Trophoblast cell (in vitro differentiated cells and primary cell): ENCODE measurements at regions not wholly inside any gene's neighbourhood (a gene's known extent, or its start where the extent isn't known, plus 50 kb on each side); places are given as distances from the start of the nearest gene placed in this dataset.

Source experiments
- DNase-seq, 2 donors: peaks; one replicate each; pipeline ENCODE4 v3.0.0-alpha.2; 2016
- H2AFZ ChIP-seq: 2 replicates; pipeline ENCODE4 v1.6.1; 2013; ENCODE audit warnings: low read length, moderate library complexity, mild to moderate bottlenecking; ENCODE audit not compliant: insufficient read depth, poor library complexity
- H2AK5ac ChIP-seq: 2 replicates; pipeline ENCODE4 v1.6.1; 2013; ENCODE audit warnings: mild to moderate bottlenecking, low read length
- H2BK120ac ChIP-seq: 2 replicates; pipeline ENCODE4 v1.6.1; 2013; ENCODE audit warnings: low read length, mild to moderate bottlenecking, moderate library complexity; ENCODE audit not compliant: insufficient read depth, poor library complexity
- H2BK12ac ChIP-seq: 2 replicates; pipeline ENCODE4 v1.6.1; 2013; ENCODE audit warnings: mild to moderate bottlenecking, low read length, moderate library complexity
- H2BK5ac ChIP-seq: 2 replicates; pipeline ENCODE4 v1.6.1; 2013; ENCODE audit warnings: low read length, low read depth, moderate library complexity, mild to moderate bottlenecking; ENCODE audit not compliant: poor library complexity
- H3K14ac ChIP-seq: 2 replicates; pipeline ENCODE4 v1.6.1; 2013; ENCODE audit warnings: mild to moderate bottlenecking, low read length
- H3K18ac ChIP-seq: 2 replicates; pipeline ENCODE4 v1.6.1; 2013; ENCODE audit warnings: mild to moderate bottlenecking, low read length
- H3K23ac ChIP-seq: 2 replicates; pipeline ENCODE4 v1.6.1; 2013; ENCODE audit warnings: low read length
- H3K27ac ChIP-seq: 2 replicates; pipeline ENCODE4 v1.5.1; 2013; ENCODE audit warnings: low read depth, mild to moderate bottlenecking, inconsistent platforms, low read length, moderate library complexity
- H3K27me3 ChIP-seq: 2 replicates; pipeline ENCODE4 v1.6.1; 2013; ENCODE audit warnings: inconsistent platforms, mild to moderate bottlenecking, low read length, moderate library complexity; ENCODE audit not compliant: insufficient read depth
- H3K36me3 ChIP-seq, 2 experiments: 1 replicate in 1 of 2; 2 replicates in 1 of 2; pipeline ENCODE4 v1.6.1; 2013; ENCODE audit warnings: low read length in 2 of 2, mild to moderate bottlenecking in 2 of 2, moderate library complexity in 1 of 2; ENCODE audit not compliant: insufficient read depth in 2 of 2, control insufficient read depth in 1 of 2
- H3K4ac ChIP-seq: 2 replicates; pipeline ENCODE4 v1.6.1; 2013; ENCODE audit warnings: low read depth, mild to moderate bottlenecking, low read length, moderate library complexity
- H3K4me1 ChIP-seq, 2 experiments: 1 replicate in 1 of 2; 2 replicates in 1 of 2; pipeline ENCODE4 v1.6.1; 2013; ENCODE audit warnings: low read length in 2 of 2, mild to moderate bottlenecking in 2 of 2, moderate library complexity in 1 of 2; ENCODE audit not compliant: insufficient read depth in 2 of 2, control insufficient read depth in 1 of 2
- H3K4me2 ChIP-seq: 2 replicates; pipeline ENCODE4 v1.6.1; 2013; ENCODE audit warnings: inconsistent platforms, mild to moderate bottlenecking, low read length, moderate library complexity
- H3K4me3 ChIP-seq: 2 replicates; pipeline ENCODE4 v1.5.1; 2013; ENCODE audit warnings: mild to moderate bottlenecking, low read depth, low read length, inconsistent platforms
- H3K79me1 ChIP-seq: one replicate; pipeline ENCODE4 v1.6.1; 2013; ENCODE audit warnings: low read length
- H3K79me2 ChIP-seq: 2 replicates; pipeline ENCODE4 v1.6.1; 2013; ENCODE audit warnings: low read length, mild to moderate bottlenecking; ENCODE audit not compliant: control insufficient read depth, insufficient read depth, poor library complexity
- H3K9ac ChIP-seq: 2 replicates; pipeline ENCODE4 v1.6.1; 2013; ENCODE audit warnings: mild to moderate bottlenecking, low read length
- H3K9me3 ChIP-seq: 2 replicates; pipeline ENCODE4 v1.6.1; 2013; ENCODE audit warnings: low read depth, mild to moderate bottlenecking, control low read depth, inconsistent platforms, low read length; ENCODE audit not compliant: insufficient read depth
- H4K12ac ChIP-seq: 2 replicates; pipeline ENCODE4 v1.6.1; 2013; ENCODE audit warnings: low read depth, mild to moderate bottlenecking, low read length, moderate library complexity
- H4K8ac ChIP-seq: 2 replicates; pipeline ENCODE4 v1.6.1; 2013; ENCODE audit warnings: low read depth, mild to moderate bottlenecking, low read length, moderate library complexity
- H4K91ac ChIP-seq: one replicate; pipeline ENCODE4 v1.6.1; 2013; ENCODE audit warnings: low read depth, mild to moderate bottlenecking, low read length, moderate library complexity
- WGBS: extraction: QIAGEN DNeasy Blood & Tissue Kit; methylation state at CpG from one replicate; pipeline ENCODE4 v1.1.7; 2013; ENCODE audit warnings: missing lambda C conversion rate; ENCODE audit not compliant: insufficient read length, insufficient coverage; ENCODE audit errors: extremely low coverage; 5-methylcytosine and 5-hydroxymethylcytosine counted together

DNA sequence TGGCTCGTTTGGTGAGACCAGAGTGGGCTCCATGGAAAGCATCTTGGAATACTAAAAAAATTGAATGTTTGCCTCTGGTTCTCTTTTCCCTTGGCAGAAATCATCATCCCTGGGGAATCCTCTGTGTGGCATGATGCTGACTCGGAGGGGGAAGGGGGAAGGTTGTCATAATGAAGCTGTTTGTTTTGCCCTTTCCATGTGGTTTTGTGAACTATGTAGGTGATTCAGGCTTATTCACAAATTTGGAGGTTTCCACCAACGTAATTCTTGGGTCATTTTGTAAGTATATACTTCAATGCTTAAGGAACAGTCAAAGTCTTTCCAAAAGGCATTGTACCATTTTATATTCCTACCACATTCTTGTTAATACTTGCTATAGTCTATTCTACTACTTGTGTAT lies 754.0 kb upstream of the FAT3 start:
- no peak overlapping the region for H2BK120ac ChIP-seq
- no peak overlapping the region for H3K27ac ChIP-seq
- H2BK5ac ChIP-seq = no peak overlapping the region
- H3K4me1 ChIP-seq = no peaks in the 10 kb centered on the region
- H2AFZ ChIP-seq = no peak overlapping the region
- H2BK12ac ChIP-seq = no peak overlapping the region
- H3K27me3 ChIP-seq = no peaks in the 10 kb centered on the region
- no peaks in the 10 kb centered on the region for H3K79me2 ChIP-seq
- H3K23ac ChIP-seq = no peak overlapping the region
- H4K8ac ChIP-seq = no peak overlapping the region
- no peak overlapping the region for H3K4ac ChIP-seq
- no peak for DNase-seq
- H4K91ac ChIP-seq = no peak overlapping the region
- no CpG with 5 or more reads among the region's 3 CpGs for WGBS
- H3K4me3 ChIP-seq = no peak overlapping the region
- no peak overlapping the region for H3K18ac ChIP-seq
- H3K36me3 ChIP-seq = no peaks in the 10 kb centered on the region
- H4K12ac ChIP-seq = no peak overlapping the region
- no peak overlapping the region for H3K14ac ChIP-seq
- no peak overlapping the region for H3K9ac ChIP-seq
- H2AK5ac ChIP-seq = no peak overlapping the region
- H3K79me1 ChIP-seq = no peaks in the 10 kb centered on the region
- H3K9me3 ChIP-seq = no peaks in the 10 kb centered on the region
- H3K4me2 ChIP-seq = no peak overlapping the region

DNA sequence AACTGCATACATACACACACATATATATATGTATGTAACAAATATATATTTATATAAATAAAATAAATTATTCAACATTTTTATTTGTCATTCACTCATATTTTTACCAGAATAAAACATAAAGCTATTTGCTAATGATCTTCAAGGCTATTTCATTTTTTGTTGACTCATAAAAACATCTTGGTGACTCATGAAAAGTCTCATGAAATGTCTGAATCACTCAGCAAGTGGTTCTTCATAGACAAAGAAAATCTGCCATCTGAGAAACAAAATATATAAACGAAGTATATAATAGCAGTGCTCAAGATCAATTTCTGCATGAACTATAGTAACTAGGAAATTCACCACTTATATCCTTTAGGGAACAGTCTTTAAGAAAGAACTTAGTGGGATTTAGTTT lies 764.8 kb upstream of the FAT3 start:
- WGBS = no CpG with 5 or more reads among the region's 1 CpG
- DNase-seq = no peak

DNA sequence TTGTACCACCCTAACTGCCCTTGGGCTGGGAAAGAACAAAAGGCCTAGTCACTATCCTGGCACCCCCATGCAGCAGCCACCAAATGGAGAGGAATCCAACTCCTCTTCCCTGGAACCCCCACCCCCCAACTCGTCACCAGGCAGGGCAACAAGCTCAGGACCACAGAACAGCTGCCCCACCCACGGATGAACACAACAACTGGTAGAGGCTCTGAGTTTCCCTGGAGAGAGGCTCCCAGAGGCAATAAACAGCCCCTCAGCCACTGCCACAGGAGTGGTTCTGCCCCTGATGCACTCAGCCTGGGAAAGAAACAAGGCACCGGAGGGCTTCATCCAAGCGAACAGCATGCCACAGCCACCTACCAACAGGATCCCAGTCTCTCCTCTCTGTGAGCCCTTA lies 778.4 kb upstream of the FAT3 start:
- no peak overlapping the region for H4K8ac ChIP-seq
- no peak overlapping the region for H3K27ac ChIP-seq
- H4K91ac ChIP-seq = no peak overlapping the region
- H3K9me3 ChIP-seq = no peaks in the 10 kb centered on the region
- H3K18ac ChIP-seq = no peak overlapping the region
- DNase-seq = no peak
- H2AK5ac ChIP-seq = no peak overlapping the region
- no peak overlapping the region for H2BK120ac ChIP-seq
- H3K4ac ChIP-seq = no peak overlapping the region
- no peak overlapping the region for H2BK5ac ChIP-seq
- no peaks in the 10 kb centered on the region for H3K79me2 ChIP-seq
- WGBS = no CpG with 5 or more reads among the region's 4 CpGs
- no peak overlapping the region for H2AFZ ChIP-seq
- H3K23ac ChIP-seq = no peak overlapping the region
- H4K12ac ChIP-seq = no peak overlapping the region
- H3K27me3 ChIP-seq = no peaks in the 10 kb centered on the region
- H3K14ac ChIP-seq = no peak overlapping the region
- H3K4me1 ChIP-seq = no peaks in the 10 kb centered on the region
- no peak overlapping the region for H2BK12ac ChIP-seq
- H3K79me1 ChIP-seq = no peaks in the 10 kb centered on the region
- no peaks in the 10 kb centered on the region for H3K36me3 ChIP-seq
- H3K9ac ChIP-seq = no peak overlapping the region
- H3K4me2 ChIP-seq = no peak overlapping the region
- no peak overlapping the region for H3K4me3 ChIP-seq

More for the DNA sequence above, 764.8 kb upstream of the FAT3 start:
- no peak overlapping the region for H2AFZ ChIP-seq
- no peak overlapping the region for H3K4ac ChIP-seq
- no peak overlapping the region for H3K9ac ChIP-seq
- no peak overlapping the region for H2BK5ac ChIP-seq
- no peak overlapping the region for H4K12ac ChIP-seq
- H3K23ac ChIP-seq = no peak overlapping the region
- no peak overlapping the region for H2AK5ac ChIP-seq
- no peaks in the 10 kb centered on the region for H3K4me1 ChIP-seq
- no peak overlapping the region for H3K4me2 ChIP-seq
- no peaks in the 10 kb centered on the region for H3K79me1 ChIP-seq
- no peak overlapping the region for H3K14ac ChIP-seq
- no peak overlapping the region for H2BK120ac ChIP-seq
- no peaks in the 10 kb centered on the region for H3K79me2 ChIP-seq
- H4K8ac ChIP-seq = no peak overlapping the region
- H3K9me3 ChIP-seq = no peaks in the 10 kb centered on the region
- H3K36me3 ChIP-seq = no peaks in the 10 kb centered on the region
- H3K27ac ChIP-seq = no peak overlapping the region
- H4K91ac ChIP-seq = no peak overlapping the region
- no peak overlapping the region for H3K4me3 ChIP-seq
- no peak overlapping the region for H3K18ac ChIP-seq
- no peak overlapping the region for H2BK12ac ChIP-seq
- no peaks in the 10 kb centered on the region for H3K27me3 ChIP-seq

DNA sequence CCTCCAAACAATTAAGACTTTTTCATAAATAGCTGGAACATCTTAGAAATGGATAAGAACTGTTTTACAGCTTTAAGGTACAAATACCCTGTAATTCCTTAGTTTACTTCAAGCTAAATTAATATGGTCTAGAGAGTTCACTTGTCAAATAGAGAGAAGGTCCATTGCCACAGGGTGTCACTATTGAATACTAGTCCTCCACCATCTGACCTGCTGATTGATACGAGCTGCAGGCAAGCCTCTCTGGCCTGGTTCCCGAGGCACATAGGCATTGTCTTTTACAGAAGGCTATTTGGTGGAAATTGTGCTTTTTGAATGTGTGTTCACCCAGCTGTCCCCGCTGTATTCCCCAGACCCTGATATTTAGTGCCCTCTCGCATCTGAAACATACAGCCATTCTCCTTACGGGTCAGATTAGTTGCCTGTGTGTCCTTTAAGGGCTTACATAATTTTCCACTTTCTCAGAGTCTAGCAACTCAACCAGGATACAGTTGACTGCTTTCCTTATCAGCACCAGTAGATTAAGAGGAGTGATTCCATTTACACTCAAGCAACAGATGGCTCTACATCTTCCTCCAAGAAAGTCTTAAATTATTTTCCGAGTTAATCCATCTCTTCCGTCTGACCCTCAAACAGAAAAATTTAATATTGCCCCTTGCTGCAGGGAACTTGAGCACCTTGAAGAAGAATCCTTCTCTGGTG lies 788.8 kb upstream of the FAT3 start:
- H3K4me2 ChIP-seq = no peak overlapping the region
- H3K9ac ChIP-seq = peak overlapping the region; percentile 53
- H3K4me1 ChIP-seq = no peaks in the 10 kb centered on the region
- no peak overlapping the region for H3K14ac ChIP-seq
- no peak overlapping the region for H4K91ac ChIP-seq
- H4K8ac ChIP-seq = no peak overlapping the region
- H2AK5ac ChIP-seq = no peak overlapping the region
- no peaks in the 10 kb centered on the region for H3K79me2 ChIP-seq
- no peaks in the 10 kb centered on the region for H3K27me3 ChIP-seq
- WGBS = no CpG with 5 or more reads among the region's 7 CpGs
- H3K18ac ChIP-seq = no peak overlapping the region
- no peak overlapping the region for H3K4ac ChIP-seq
- no peaks in the 10 kb centered on the region for H3K79me1 ChIP-seq
- H3K36me3 ChIP-seq = no peaks in the 10 kb centered on the region
- no peak overlapping the region for H2AFZ ChIP-seq
- no peak overlapping the region for H3K4me3 ChIP-seq
- no peak overlapping the region for H4K12ac ChIP-seq
- no peak overlapping the region for H2BK5ac ChIP-seq
- H2BK12ac ChIP-seq = no peak overlapping the region
- no peak overlapping the region for H3K27ac ChIP-seq
- H2BK120ac ChIP-seq = no peak overlapping the region
- no peak overlapping the region for H3K23ac ChIP-seq
- no peaks in the 10 kb centered on the region for H3K9me3 ChIP-seq
- DNase-seq = no peak
